H1 (cell line): ENCODE measurements at regions not wholly inside any gene's neighbourhood (a gene's known extent, or its start where the extent isn't known, plus 50 kb on each side); places are given as distances from the start of the nearest gene placed in this dataset.

Experiments used
- CTCF ChIA-PET: fragments of 300-600 bp; sonication (Branson Sonifier 250); formaldehyde crosslinking; loops from one replicate; lab custom pipeline; 2021; ENCODE audit not compliant: partially characterized antibody; lab: Charles Lee
- POLR2A ChIA-PET: fragments of 300-600 bp; sonication (Branson Sonifier 250); formaldehyde crosslinking; loops from one replicate; lab custom pipeline; 2021; ENCODE audit warnings: inconsistent platforms; ENCODE audit not compliant: partially characterized antibody; lab: Charles Lee
- DNase-seq, 2 experiments: peaks; one replicate each; pipeline versions ENCODE4 v3.0.0 to v3.0.0-alpha.2; 2010 to 2022; ENCODE audit warnings: low spot score in 2 of 2, low read depth in 1 of 2, mixed read lengths in 1 of 2
- FAIRE-seq: peaks from 2 replicates; lab custom pipeline; 2011; peaks lifted over from hg19 to GRCh38; lab: Jason Lieb, UNC
- H2AFZ ChIP-seq: 2 replicates; pipeline ENCODE4 v1.8.1; 2012; ENCODE audit warnings: low read length, inconsistent platforms
- H2AK5ac ChIP-seq: 2 replicates; pipeline ENCODE4 v1.6.1; 2013; ENCODE audit warnings: low read depth, low read length
- H2BK120ac ChIP-seq: replicated peaks from 2 replicates; pipeline ENCODE3; 2013; ENCODE audit warnings: low read depth, low read length, inconsistent platforms
- H2BK12ac ChIP-seq: 2 replicates; pipeline ENCODE4 v1.6.1; 2013; ENCODE audit warnings: low read depth, low read length
- H2BK15ac ChIP-seq: 2 replicates; pipeline ENCODE4 v1.6.1; 2013; ENCODE audit warnings: low read length
- H2BK20ac ChIP-seq: 2 replicates; pipeline ENCODE4 v1.6.1; 2013; ENCODE audit warnings: low read length
- H2BK5ac ChIP-seq: 2 replicates; pipeline ENCODE4 v1.6.1; 2013; ENCODE audit warnings: low read depth, low read length
- H3K14ac ChIP-seq: 2 replicates; pipeline ENCODE4 v1.6.1; 2013; ENCODE audit warnings: inconsistent platforms; ENCODE audit not compliant: insufficient read length
- H3K18ac ChIP-seq: 2 replicates; pipeline ENCODE4 v1.6.1; 2013; ENCODE audit warnings: low read length; ENCODE audit errors: extremely low read depth
- H3K23ac ChIP-seq: 2 replicates; pipeline ENCODE4 v1.6.1; 2013; ENCODE audit warnings: inconsistent platforms; ENCODE audit not compliant: insufficient read length
- H3K23me2 ChIP-seq: 2 replicates; pipeline ENCODE4 v1.6.1; 2013; ENCODE audit warnings: low read depth, low read length
- H3K27ac ChIP-seq: 2 replicates; pipeline ENCODE4 v1.6.1; 2011; ENCODE audit warnings: low read depth, low read length, inconsistent platforms
- H3K27me3 ChIP-seq, 4 experiments: replicated peaks in 1 of 4; 1 replicate in 1 of 4; 2 replicates in 3 of 4; pipeline versions ENCODE4 v1.6.1 to v1.8.1; 2011 to 2013; ENCODE audit warnings: low read length in 3 of 4, mild to moderate bottlenecking in 3 of 4, inconsistent platforms in 2 of 4, mixed read lengths in 2 of 4, moderate library complexity in 1 of 4; ENCODE audit not compliant: control insufficient read depth in 3 of 4, insufficient read depth in 3 of 4; ENCODE audit errors: extremely low read depth in 1 of 4
- H3K36me3 ChIP-seq, 4 experiments: 2 replicates each; pipeline versions ENCODE4 v1.6.1 to v1.8.1; 2011 to 2013; ENCODE audit warnings: mild to moderate bottlenecking in 4 of 4, low read length in 3 of 4, moderate library complexity in 2 of 4, control low read depth in 1 of 4, inconsistent platforms in 1 of 4; ENCODE audit not compliant: insufficient read depth in 4 of 4, control insufficient read depth in 2 of 4
- H3K4ac ChIP-seq: replicated peaks from 2 replicates; pipeline ENCODE3; 2013; ENCODE audit warnings: low read length, low read depth, mixed read lengths, inconsistent platforms; ENCODE audit not compliant: insufficient read length
- H3K4me1 ChIP-seq, 4 experiments: replicated peaks in 1 of 4; 1 replicate in 1 of 4; 2 replicates in 3 of 4; pipeline versions ENCODE4 v1.6.1 to v1.8.1; 2011 to 2013; ENCODE audit warnings: low read length in 3 of 4, inconsistent platforms in 2 of 4, mixed read lengths in 1 of 4; ENCODE audit not compliant: insufficient read depth in 4 of 4, control insufficient read depth in 3 of 4
- H3K4me2 ChIP-seq, 2 experiments: 2 replicates each; pipeline versions ENCODE4 v1.6.1 to v1.8.1; 2011 to 2013; ENCODE audit warnings: low read depth in 2 of 2, low read length in 2 of 2, control low read depth in 1 of 2, inconsistent platforms in 1 of 2, mild to moderate bottlenecking in 1 of 2; ENCODE audit not compliant: insufficient read depth in 1 of 2
- H3K4me3 ChIP-seq, 4 experiments: fragments of 200-600, 300-600 bp in 1 of 4; sonication (generic), shearing (Covaris generic), sonication (Bioruptor Twin) in 1 of 4; 2 replicates each; pipeline versions ENCODE4 v1.5.1 to v1.8.1; 2011 to 2016; ENCODE audit warnings: low read length in 4 of 4, low read depth in 3 of 4, control low read depth in 2 of 4, inconsistent platforms in 2 of 4, mild to moderate bottlenecking in 2 of 4, mixed read lengths in 1 of 4, moderate library complexity in 1 of 4; ENCODE audit not compliant: insufficient read depth in 2 of 4; ENCODE audit errors: extremely low read depth in 1 of 4
- H3K56ac ChIP-seq: replicated peaks from 2 replicates; pipeline ENCODE3; 2013; ENCODE audit warnings: low read depth, mild to moderate bottlenecking, mixed read lengths, low read length, inconsistent platforms; ENCODE audit not compliant: insufficient read length
- H3K79me1 ChIP-seq: 2 replicates; pipeline ENCODE4 v1.6.1; 2013; ENCODE audit warnings: low read depth, low read length, control low read depth
- H3K79me2 ChIP-seq, 2 experiments: 2 replicates each; pipeline versions ENCODE4 v1.6.1 to v1.8.1; 2012 to 2013; ENCODE audit warnings: low read length in 2 of 2, mild to moderate bottlenecking in 2 of 2, inconsistent platforms in 1 of 2; ENCODE audit not compliant: insufficient read depth in 2 of 2, control insufficient read depth in 1 of 2
- H3K9ac ChIP-seq, 4 experiments: replicated peaks in 1 of 4; 1 replicate in 1 of 4; 2 replicates in 3 of 4; pipeline versions ENCODE4 v1.6.1 to v1.8.1; 2011 to 2013; ENCODE audit warnings: low read depth in 3 of 4, low read length in 3 of 4, control low read depth in 2 of 4, mild to moderate bottlenecking in 2 of 4, moderate library complexity in 2 of 4, inconsistent platforms in 1 of 4; ENCODE audit errors: extremely low read depth in 1 of 4
- H3K9me3 ChIP-seq, 2 experiments: 2 replicates each; pipeline versions ENCODE4 v1.6.1 to v1.8.1; 2012 to 2013; ENCODE audit warnings: mild to moderate bottlenecking in 2 of 2, moderate library complexity in 2 of 2, control low read depth in 1 of 2, inconsistent platforms in 1 of 2, low read depth in 1 of 2, low read length in 1 of 2, mixed read lengths in 1 of 2; ENCODE audit not compliant: insufficient read depth in 2 of 2
- H4K20me1 ChIP-seq, 2 experiments: replicated peaks in 1 of 2; 2 replicates each; pipeline versions ENCODE3 to v1.8.1; 2011 to 2013; ENCODE audit warnings: inconsistent platforms in 2 of 2, low read length in 2 of 2, mild to moderate bottlenecking in 1 of 2; ENCODE audit not compliant: insufficient read depth in 2 of 2, control insufficient read depth in 1 of 2
- H4K5ac ChIP-seq: 2 replicates; pipeline ENCODE4 v1.6.1; 2013; ENCODE audit warnings: low read length, low read depth, mixed read lengths, inconsistent platforms; ENCODE audit not compliant: insufficient read length
- H4K8ac ChIP-seq: 2 replicates; pipeline ENCODE4 v1.8.0; 2013; ENCODE audit warnings: mild to moderate bottlenecking, moderate library complexity, low read length, inconsistent platforms; ENCODE audit not compliant: insufficient read depth; ENCODE audit errors: extremely low read depth
- H4K91ac ChIP-seq: replicated peaks from 2 replicates; pipeline ENCODE3; 2013; ENCODE audit warnings: low read length, mixed read lengths, inconsistent platforms; ENCODE audit not compliant: insufficient read length
- BACH1 ChIP-seq: IDR thresholded peaks from 2 replicates; pipeline ENCODE4 v1.6.1; 2012; ENCODE audit warnings: low read length, improper control_type of control experiment
- CHD1 ChIP-seq: IDR thresholded peaks from 2 replicates; pipeline ENCODE4 v1.6.1; 2012; ENCODE audit warnings: low read depth, low read length, improper control_type of control experiment
- CHD2 ChIP-seq: IDR thresholded peaks from 2 replicates; pipeline ENCODE4 v1.6.1; 2012; ENCODE audit warnings: low read length, improper control_type of control experiment
- CREB1 ChIP-seq: IDR thresholded peaks from 2 replicates; pipeline ENCODE4 v1.6.1; 2012; ENCODE audit warnings: inconsistent platforms
- EP300 ChIP-seq, 2 experiments: IDR thresholded peaks; 1 replicate in 1 of 2; 2 replicates in 1 of 2; pipeline ENCODE4 v1.6.1; 2011 to 2012; ENCODE audit warnings: low read depth in 2 of 2, low read length in 2 of 2, mild to moderate bottlenecking in 2 of 2, borderline replicate concordance in 1 of 2, inconsistent platforms in 1 of 2, moderate library complexity in 1 of 2
- HDAC2 ChIP-seq, 2 experiments: fragments of 300-600 bp in 1 of 2; sonication (generic) in 1 of 2; IDR thresholded peaks; 2 replicates each; pipeline ENCODE4 v1.6.1; 2011 to 2012; ENCODE audit warnings: low read depth in 2 of 2, low read length in 2 of 2, mild to moderate bottlenecking in 2 of 2, moderate library complexity in 2 of 2, borderline replicate concordance in 1 of 2, inconsistent platforms in 1 of 2
- KDM4A ChIP-seq: IDR thresholded peaks from one replicate; pipeline ENCODE4 v1.7.1; 2012; ENCODE audit warnings: low read depth, mild to moderate bottlenecking, moderate library complexity, low read length, inconsistent platforms; ENCODE audit not compliant: severe bottlenecking
- MAFK ChIP-seq: IDR thresholded peaks from 2 replicates; pipeline ENCODE4 v1.6.1; 2012; ENCODE audit warnings: low read depth, mild to moderate bottlenecking, improper control_type of control experiment, low read length
- RFX5 ChIP-seq: IDR thresholded peaks from 2 replicates; pipeline ENCODE4 v1.6.1; 2011; ENCODE audit warnings: low read depth, low read length, improper control_type of control experiment, borderline replicate concordance
- SIRT6 ChIP-seq: IDR thresholded peaks from one replicate; pipeline ENCODE4 v1.7.1; 2012; ENCODE audit warnings: low read length, inconsistent platforms
- SUZ12 ChIP-seq: fragments of 200-600 bp; sonication (generic); IDR thresholded peaks from 2 replicates; pipeline ENCODE4 v1.6.1; 2012; ENCODE audit warnings: mild to moderate bottlenecking, inconsistent platforms, low read length, moderate library complexity, mixed read lengths
- TBP ChIP-seq: IDR thresholded peaks from 2 replicates; pipeline ENCODE4 v1.6.1; 2011; ENCODE audit warnings: low read depth, low read length, improper control_type of control experiment
- ZNF274 ChIP-seq: IDR thresholded peaks from 2 replicates; pipeline ENCODE4 v1.7.0; 2012; ENCODE audit warnings: low read length, borderline replicate concordance; ENCODE audit errors: extremely low read depth
- WGBS, 2 experiments: shearing (Covaris generic) in 1 of 2; methylation state at CpG; one replicate each; pipeline versions ENCODE4 v1.1.6 to v1.1.7; 2013 to 2015; ENCODE audit warnings: low lambda C conversion rate in 2 of 2, mixed read lengths in 2 of 2, inconsistent platforms in 1 of 2, low coverage in 1 of 2, missing lambda C conversion rate in 1 of 2; ENCODE audit not compliant: insufficient replicate concordance in 2 of 2, insufficient coverage in 1 of 2, insufficient read length in 1 of 2; ENCODE audit errors: extremely low coverage in 1 of 2, missing lambda C conversion rate in 1 of 2; 5-methylcytosine and 5-hydroxymethylcytosine counted together
- TF ChIP-seq, protein P1 (sequence below): IDR thresholded peaks from 2 replicates; pipeline ENCODE4 v1.6.1; 2012; ENCODE audit warnings: inconsistent platforms

GRCh38 chr7:131039836-131040235, 287.8 kb upstream of the MKLN1 start:
- Histone ChIP-seq H3K9me3 (no peaks in the 10 kb centered on the region), H3K4me2 (no peak overlapping the region), H3K4me1 (peaks cover 3 to 11% (median 7%) of the 10 kb centered on the region in 4 experiments; a peak in 4 of 7 replicates), H2BK12ac (no peak overlapping the region), H3K9ac (no peak overlapping the region), H2BK20ac (no peak overlapping the region), H3K56ac (no peak overlapping the region), H3K36me3 (no peaks in the 10 kb centered on the region), H3K79me2 (peaks cover 0 to 19% of the 10 kb centered on the region in 2 experiments; a peak in 2 of 4 replicates), H3K4ac (no peak overlapping the region), H4K5ac (no peak overlapping the region), H2BK120ac (no peak overlapping the region), H3K14ac (no peak overlapping the region), H4K91ac (no peak overlapping the region), H4K20me1 (no peaks in the 10 kb centered on the region), H3K27ac (no peak overlapping the region), H4K8ac (no peak overlapping the region), H3K79me1 (no peaks in the 10 kb centered on the region), H3K4me3 (no peak overlapping the region), H3K18ac (no peak overlapping the region), H2BK5ac (no peak overlapping the region), H3K27me3 (no peaks in the 10 kb centered on the region), H2AFZ (no peak overlapping the region), H3K23ac (no peak overlapping the region), H3K23me2 (peaks cover 2% of the 10 kb centered on the region; the same call in 1 of the 2 replicates), H2AK5ac (no peak overlapping the region), H2BK15ac (no peak overlapping the region)
- ChIA-PET POLR2A (interaction anchor here (0.6 to 1.1 kb wide), 3 partner anchors 14 to 143 kb away, joined by 3 to 5 read pairs (median 5); no protein-coding TSS in a partner anchor), CTCF (interaction anchor here (0.6 to 4.1 kb wide), 40 partner anchors 9 to 471 kb away, joined by 3 to 61 read pairs (median 4); no protein-coding TSS in a partner anchor)
- whole genome bisulfite sequencing, 2 experiments, result 87% methylated on average over 3 of the region's 3 CpGs; no CpG with 5 or more reads in 1 of the 2 experiments
- DNase-seq (no peak), FAIRE-seq (no peak)
- TF ChIP-seq BACH1 (no peak), ZNF274 (no peak), MAFK (no peak), CHD1 (no peak), CREB1 (no peak), SIRT6 (no peak), SUZ12 (no peak), RFX5 (no peak), CHD2 (no peak), TBP (no peak), EP300 (IDR thresholded peaks at IDR 0.05; ENCODE audit: borderline replicate concordance in 1 of 2, low read depth in 2 of 2, low read length in 2 of 2) (no peak), KDM4A (no peak), HDAC2 (IDR thresholded peaks at IDR 0.05; ENCODE audit: borderline replicate concordance in 1 of 2, low read depth in 2 of 2, low read length in 2 of 2) (no peak)
- TF ChIP-seq, protein P1, sequence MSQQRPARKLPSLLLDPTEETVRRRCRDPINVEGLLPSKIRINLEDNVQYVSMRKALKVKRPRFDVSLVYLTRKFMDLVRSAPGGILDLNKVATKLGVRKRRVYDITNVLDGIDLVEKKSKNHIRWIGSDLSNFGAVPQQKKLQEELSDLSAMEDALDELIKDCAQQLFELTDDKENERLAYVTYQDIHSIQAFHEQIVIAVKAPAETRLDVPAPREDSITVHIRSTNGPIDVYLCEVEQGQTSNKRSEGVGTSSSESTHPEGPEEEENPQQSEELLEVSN, result no peak
